PC-3 (cell line): ENCODE measurements at regions not wholly inside any gene's neighbourhood (a gene's known extent, or its start where the extent isn't known, plus 50 kb on each side); places are given as distances from the start of the nearest gene placed in this dataset.

Experiments
- CTCF ChIP-seq: fragments of 300-600 bp; sonication (generic); conservative IDR thresholded peaks from 2 replicates; pipeline ENCODE4 v1.5.1; 2017; ENCODE audit warnings: antibody characterized with exemption, low read depth, mild to moderate bottlenecking, low read length
- EZH2 ChIP-seq: fragments of 300-600 bp; sonication (generic); IDR thresholded peaks from one replicate; pipeline ENCODE4 v1.6.1; 2017; ENCODE audit warnings: antibody characterized with exemption, mild to moderate bottlenecking, low read length; ENCODE audit not compliant: unreplicated experiment

GRCh38 chr1:170310951-170311350 is 165.2 kb downstream of the NTMT2 start:
- no peak for TF ChIP-seq CTCF
- no peak for TF ChIP-seq EZH2
